ENCODE measurements at regions not wholly inside any gene's neighbourhood (a gene's known extent, or its start where the extent isn't known, plus 50 kb on each side); places are given as distances from the start of the nearest gene placed in this dataset.

DNA sequence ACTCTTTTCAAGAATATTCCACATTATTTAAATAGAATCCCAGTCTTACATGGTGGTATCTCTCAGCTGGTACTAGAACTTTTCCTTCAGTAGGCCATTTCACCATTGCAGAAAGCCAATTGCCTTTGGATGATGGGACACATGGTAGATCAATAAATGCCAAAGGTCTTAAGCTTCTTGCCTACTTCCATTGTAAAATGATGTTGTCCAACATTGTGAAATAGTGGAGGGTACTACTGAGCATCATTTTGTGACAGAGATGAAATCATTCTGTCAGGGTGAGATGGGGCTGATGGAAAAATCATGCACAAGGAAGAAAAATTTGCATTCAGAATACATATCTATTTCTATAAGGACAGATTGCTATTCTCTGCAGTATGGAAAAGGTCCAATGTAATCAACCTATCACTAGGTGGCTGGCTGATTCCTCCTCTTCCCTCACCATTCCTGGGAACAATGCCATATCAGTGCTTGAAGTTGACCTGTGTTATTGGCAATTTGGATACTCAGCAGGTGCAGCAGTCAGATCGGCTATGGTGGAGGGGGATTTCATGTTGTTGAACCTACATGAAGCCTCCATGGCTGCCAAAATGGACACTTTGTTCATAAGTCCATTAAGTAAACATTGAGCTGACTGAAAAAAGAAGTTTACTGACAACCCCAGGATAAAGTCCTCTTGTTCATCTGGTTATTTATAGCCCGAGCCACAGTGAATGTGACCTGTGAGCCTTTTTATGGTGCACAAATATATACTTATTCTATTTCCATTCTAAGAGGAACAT is 596.9 kb upstream of the ARPP21 start:
- ATAC-seq (ENCODE audit: low FRiP score) (no peak), DNase-seq (ENCODE audit: low spot score) (no peak)

DNA sequence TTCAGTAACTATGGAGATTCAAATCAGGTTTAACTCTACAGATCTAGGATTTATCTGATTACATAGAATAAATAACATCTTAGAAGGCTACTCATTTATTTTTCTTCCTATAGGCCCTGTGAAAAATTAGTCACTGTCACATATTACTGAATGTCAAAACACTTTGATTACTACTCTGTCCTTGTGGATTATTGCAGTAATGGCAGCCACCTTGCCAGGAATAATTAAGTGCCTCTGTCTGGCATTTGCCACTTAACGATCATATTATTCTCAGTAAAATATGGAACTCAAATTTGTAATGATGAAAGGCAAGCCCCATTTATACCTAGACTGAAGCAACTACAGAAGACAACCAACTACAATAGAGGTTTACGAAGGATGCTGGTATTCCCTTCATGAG is 596.3 kb upstream of the ARPP21 start:
- DNase-seq (ENCODE audit: low spot score) (no peak), ATAC-seq (ENCODE audit: low FRiP score) (no peak)
- TF ChIP-seq, protein P1, sequence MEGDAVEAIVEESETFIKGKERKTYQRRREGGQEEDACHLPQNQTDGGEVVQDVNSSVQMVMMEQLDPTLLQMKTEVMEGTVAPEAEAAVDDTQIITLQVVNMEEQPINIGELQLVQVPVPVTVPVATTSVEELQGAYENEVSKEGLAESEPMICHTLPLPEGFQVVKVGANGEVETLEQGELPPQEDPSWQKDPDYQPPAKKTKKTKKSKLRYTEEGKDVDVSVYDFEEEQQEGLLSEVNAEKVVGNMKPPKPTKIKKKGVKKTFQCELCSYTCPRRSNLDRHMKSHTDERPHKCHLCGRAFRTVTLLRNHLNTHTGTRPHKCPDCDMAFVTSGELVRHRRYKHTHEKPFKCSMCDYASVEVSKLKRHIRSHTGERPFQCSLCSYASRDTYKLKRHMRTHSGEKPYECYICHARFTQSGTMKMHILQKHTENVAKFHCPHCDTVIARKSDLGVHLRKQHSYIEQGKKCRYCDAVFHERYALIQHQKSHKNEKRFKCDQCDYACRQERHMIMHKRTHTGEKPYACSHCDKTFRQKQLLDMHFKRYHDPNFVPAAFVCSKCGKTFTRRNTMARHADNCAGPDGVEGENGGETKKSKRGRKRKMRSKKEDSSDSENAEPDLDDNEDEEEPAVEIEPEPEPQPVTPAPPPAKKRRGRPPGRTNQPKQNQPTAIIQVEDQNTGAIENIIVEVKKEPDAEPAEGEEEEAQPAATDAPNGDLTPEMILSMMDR (IDR thresholded peaks at IDR 0.05), result no peak

More for the DNA sequence above, 596.9 kb upstream of the ARPP21 start:
- TF ChIP-seq, protein P1 (IDR thresholded peaks at IDR 0.05), result no peak

DNA sequence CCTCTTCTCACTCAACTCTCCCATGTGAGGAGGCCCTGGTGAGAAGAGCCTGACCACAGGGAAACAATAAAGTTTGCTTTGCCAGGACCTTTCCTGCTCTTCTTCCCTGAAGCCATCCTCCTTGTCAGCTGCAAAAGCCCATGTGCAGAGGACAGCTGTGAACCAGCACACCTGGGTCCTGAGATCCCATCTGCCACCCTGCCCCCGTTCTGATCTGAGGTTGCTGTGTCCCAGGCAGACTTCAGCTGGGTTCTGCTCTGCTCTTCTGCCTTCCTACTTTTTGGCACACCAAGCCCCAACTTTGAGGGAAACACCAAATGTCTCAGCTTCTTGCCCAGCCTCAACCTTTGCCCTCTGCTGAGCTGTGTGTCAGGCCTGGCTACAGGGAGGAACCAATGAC is 595.1 kb upstream of the ARPP21 start:
- ATAC-seq (ENCODE audit: low FRiP score), result no peak
- DNase-seq (ENCODE audit: low spot score), result no peak
- TF ChIP-seq, protein P1 (IDR thresholded peaks at IDR 0.05), result no peak

- TF ChIP-seq, protein P1 (IDR thresholded peaks at IDR 0.05), result no peak
- DNase-seq (ENCODE audit: low spot score) (no peak), ATAC-seq (ENCODE audit: low FRiP score) (no peak)
These were observed 594.2 kb upstream of the ARPP21 start for GRCh38 chr3:35045118-35045517.

GRCh38 chr3:35064761-35065160 is 574.6 kb upstream of the ARPP21 start:
- DNase-seq (ENCODE audit: low spot score), result no peak
- TF ChIP-seq, protein P1 (IDR thresholded peaks at IDR 0.05), result no peak
- no peak for ATAC-seq (ENCODE audit: low FRiP score)

GRCh38 chr3:35065891-35066290 is 573.4 kb upstream of the ARPP21 start:
- DNase-seq (ENCODE audit: low spot score) (no peak), ATAC-seq (ENCODE audit: low FRiP score) (no peak)
- TF ChIP-seq, protein P1 (IDR thresholded peaks at IDR 0.05), result no peak

GRCh38 chr3:35067750-35068149 is 571.6 kb upstream of the ARPP21 start:
- DNase-seq (ENCODE audit: low spot score), result no peak
- ATAC-seq (ENCODE audit: low FRiP score), result no peak
- TF ChIP-seq, protein P1 (IDR thresholded peaks at IDR 0.05), result no peak

All from omental fat pad (tissue), 3 donors.